Hepatocyte (in vitro differentiated cells): ENCODE measurements at regions not wholly inside any gene's neighbourhood (a gene's known extent, or its start where the extent isn't known, plus 50 kb on each side); places are given as distances from the start of the nearest gene placed in this dataset.

Experiments
- DNase-seq: peaks from one replicate; pipeline ENCODE4 v3.0.0-alpha.2; 2016; ENCODE audit warnings: low spot score
- H2AFZ ChIP-seq: fragments of 200-600 bp; sonication (generic); 2 replicates; pipeline ENCODE4 v1.6.0; 2016; ENCODE audit warnings: antibody characterized with exemption, mild to moderate bottlenecking
- H3K27ac ChIP-seq: fragments of 200-600 bp; sonication (generic); 2 replicates; pipeline ENCODE4 v1.5.1; 2016; ENCODE audit warnings: mild to moderate bottlenecking
- H3K27me3 ChIP-seq: fragments of 200-600 bp; sonication (generic); 2 replicates; pipeline ENCODE4 v1.6.1; 2016
- H3K36me3 ChIP-seq: fragments of 200-600 bp; sonication (generic); replicated peaks from 2 replicates; pipeline ENCODE4 v1.5.1; 2016; ENCODE audit warnings: low read depth; ENCODE audit not compliant: insufficient read depth
- H3K4me1 ChIP-seq: fragments of 200-600 bp; sonication (generic); 2 replicates; pipeline ENCODE4 v1.5.1; 2016; ENCODE audit warnings: mild to moderate bottlenecking, moderate library complexity; ENCODE audit not compliant: insufficient read depth
- H3K4me2 ChIP-seq: fragments of 200-600 bp; sonication (generic); 2 replicates; pipeline ENCODE4 v1.6.0; 2016
- H3K4me3 ChIP-seq: fragments of 200-600 bp; sonication (generic); 2 replicates; pipeline ENCODE4 v1.5.1; 2016; ENCODE audit warnings: mild to moderate bottlenecking
- H3K79me2 ChIP-seq: fragments of 200-600 bp; sonication (generic); 2 replicates; pipeline ENCODE4 v1.6.0; 2017; ENCODE audit warnings: mild to moderate bottlenecking
- H3K9me2 ChIP-seq: fragments of 200-600 bp; sonication (generic); replicated peaks from 2 replicates; pipeline ENCODE4 v1.6.0; 2017; ENCODE audit warnings: mild to moderate bottlenecking; ENCODE audit not compliant: insufficient read depth
- H3K9me3 ChIP-seq: fragments of 200-600 bp; sonication (generic); 2 replicates; pipeline ENCODE4 v1.5.1; 2016; ENCODE audit warnings: low read depth, mild to moderate bottlenecking
- H4K20me1 ChIP-seq: fragments of 200-600 bp; sonication (generic); 2 replicates; pipeline ENCODE4 v1.6.0; 2016; ENCODE audit warnings: mild to moderate bottlenecking; ENCODE audit not compliant: insufficient read depth, poor library complexity, severe bottlenecking
- EZH2 ChIP-seq: fragments of 200-600 bp; sonication (generic); IDR thresholded peaks from 2 replicates; pipeline ENCODE4 v1.6.1; 2016; ENCODE audit warnings: antibody characterized with exemption, mild to moderate bottlenecking, borderline replicate concordance
- EZH2phosphoT487 ChIP-seq: fragments of 200-600 bp; sonication (generic); IDR thresholded peaks from one replicate; pipeline ENCODE4 v1.6.1; 2018; ENCODE audit warnings: antibody characterized with exemption, mild to moderate bottlenecking, low read depth, moderate library complexity; ENCODE audit not compliant: unreplicated experiment, severe bottlenecking
- WGBS: methylation state at CpG from one replicate; pipeline ENCODE4 v1.1.6; 2016; ENCODE audit warnings: low lambda C conversion rate; ENCODE audit errors: missing lambda C conversion rate; 5-methylcytosine and 5-hydroxymethylcytosine counted together
- TF ChIP-seq, protein P1 (sequence below): fragments of 200-600 bp; sonication (generic); IDR thresholded peaks from 2 replicates; pipeline ENCODE4 v1.5.1; 2016; ENCODE audit warnings: antibody characterized with exemption, mild to moderate bottlenecking; ENCODE audit not compliant: poor library complexity

DNA sequence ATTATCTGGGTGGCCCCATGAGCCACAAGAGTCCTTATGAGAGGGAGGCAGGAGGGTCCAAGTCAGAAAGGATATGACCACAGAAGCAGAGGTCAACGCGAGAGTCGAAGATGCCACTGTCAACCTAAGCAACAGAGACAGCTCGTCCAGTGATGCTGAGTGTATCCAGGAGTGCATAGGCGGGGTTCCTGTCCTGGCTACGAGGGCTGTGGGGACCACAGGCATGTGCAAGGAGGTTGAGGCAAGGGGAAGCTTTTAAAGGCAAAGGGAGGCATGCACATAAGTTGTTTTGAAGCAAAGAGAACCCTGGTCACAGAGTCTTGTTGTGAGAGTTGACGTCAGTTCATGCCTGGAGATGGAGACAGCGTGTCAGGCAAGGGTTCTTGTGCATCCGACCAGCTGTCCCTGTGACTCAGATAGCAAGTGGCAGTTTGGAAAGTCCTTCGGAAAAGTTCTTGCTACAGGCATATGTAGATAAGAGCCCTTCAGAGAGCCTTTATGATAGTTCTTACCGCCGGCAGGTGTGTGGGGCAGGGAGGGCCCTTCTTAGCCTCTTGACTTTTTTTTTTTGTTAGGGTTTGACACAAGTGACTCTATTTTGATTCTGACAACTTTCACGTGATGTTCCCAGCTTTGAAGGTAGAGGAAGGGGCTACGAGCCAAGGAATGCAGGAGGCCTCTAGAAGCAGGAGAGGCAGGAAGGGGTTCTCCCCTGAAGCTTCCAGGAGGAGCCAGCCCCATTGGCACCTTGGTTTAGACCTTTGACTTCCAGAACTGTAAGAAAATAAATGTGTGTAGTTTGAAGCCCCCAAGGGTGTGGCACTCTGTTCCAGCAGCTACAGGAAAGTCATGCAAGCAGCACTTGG is 66.0 kb upstream of the FCN1 start:
- Histone ChIP-seq H4K20me1 (no peaks in the 10 kb centered on the region), H3K9me2 (no peaks in the 10 kb centered on the region), H3K4me3 (no peak overlapping the region), H3K9me3 (no peaks in the 10 kb centered on the region), H3K4me1 (no peaks in the 10 kb centered on the region), H3K79me2 (no peaks in the 10 kb centered on the region), H3K27me3 (no peaks in the 10 kb centered on the region), H3K27ac (no peak overlapping the region), H2AFZ (no peak overlapping the region), H3K36me3 (no peaks in the 10 kb centered on the region), H3K4me2 (no peak overlapping the region)
- no peak for DNase-seq
- WGBS, result 91% methylated on average over 14 of the region's 14 CpGs
- TF ChIP-seq, protein P1, sequence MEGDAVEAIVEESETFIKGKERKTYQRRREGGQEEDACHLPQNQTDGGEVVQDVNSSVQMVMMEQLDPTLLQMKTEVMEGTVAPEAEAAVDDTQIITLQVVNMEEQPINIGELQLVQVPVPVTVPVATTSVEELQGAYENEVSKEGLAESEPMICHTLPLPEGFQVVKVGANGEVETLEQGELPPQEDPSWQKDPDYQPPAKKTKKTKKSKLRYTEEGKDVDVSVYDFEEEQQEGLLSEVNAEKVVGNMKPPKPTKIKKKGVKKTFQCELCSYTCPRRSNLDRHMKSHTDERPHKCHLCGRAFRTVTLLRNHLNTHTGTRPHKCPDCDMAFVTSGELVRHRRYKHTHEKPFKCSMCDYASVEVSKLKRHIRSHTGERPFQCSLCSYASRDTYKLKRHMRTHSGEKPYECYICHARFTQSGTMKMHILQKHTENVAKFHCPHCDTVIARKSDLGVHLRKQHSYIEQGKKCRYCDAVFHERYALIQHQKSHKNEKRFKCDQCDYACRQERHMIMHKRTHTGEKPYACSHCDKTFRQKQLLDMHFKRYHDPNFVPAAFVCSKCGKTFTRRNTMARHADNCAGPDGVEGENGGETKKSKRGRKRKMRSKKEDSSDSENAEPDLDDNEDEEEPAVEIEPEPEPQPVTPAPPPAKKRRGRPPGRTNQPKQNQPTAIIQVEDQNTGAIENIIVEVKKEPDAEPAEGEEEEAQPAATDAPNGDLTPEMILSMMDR, result no peak
- TF ChIP-seq EZH2, result no peak

DNA sequence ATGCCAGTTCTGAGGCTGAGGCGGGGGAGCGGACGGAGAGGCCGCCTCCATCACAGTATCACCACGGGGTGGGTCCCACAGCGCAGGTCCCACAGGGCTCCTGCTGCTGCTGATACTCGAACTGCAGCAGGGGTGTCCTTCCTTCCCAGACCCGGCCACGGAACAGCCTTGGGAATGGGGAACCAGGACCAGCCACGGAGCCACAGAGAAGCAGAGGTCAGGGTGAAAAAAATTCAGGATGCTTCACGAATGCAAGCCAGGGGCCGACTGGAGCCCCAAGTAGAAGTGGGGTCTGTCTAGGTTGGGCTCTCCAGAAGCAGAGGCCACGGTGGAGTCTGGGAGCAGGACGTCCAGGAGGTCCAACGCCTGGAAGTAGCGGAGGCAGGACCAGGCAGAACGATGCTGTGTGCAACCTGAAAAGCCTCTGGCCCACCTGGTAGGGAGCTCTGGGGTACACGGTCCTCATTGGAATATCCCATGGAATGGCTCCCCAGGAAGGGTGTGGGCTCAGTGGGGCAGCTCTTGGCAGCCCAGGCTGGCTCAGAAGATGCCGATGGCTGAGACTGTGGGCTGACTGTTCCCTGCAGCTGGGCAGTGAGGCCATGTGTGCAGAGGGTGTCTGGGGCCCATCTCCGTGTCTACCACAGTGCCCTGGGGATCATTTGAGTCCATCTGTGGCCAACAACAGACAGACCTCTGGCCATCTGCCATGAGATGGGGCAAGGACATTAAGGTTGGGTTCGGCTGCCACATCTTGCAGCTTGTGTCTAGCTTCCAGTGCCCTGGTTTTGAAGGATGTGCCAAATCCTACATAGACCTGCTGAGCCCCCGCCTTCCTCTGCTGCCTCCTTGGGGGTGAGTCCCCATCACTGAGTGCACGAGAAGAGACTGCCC is 66.9 kb upstream of the FCN1 start:
- H2AFZ ChIP-seq, result no peak overlapping the region
- H3K9me2 ChIP-seq, result no peaks in the 10 kb centered on the region
- H3K4me2 ChIP-seq, result no peak overlapping the region
- H3K27me3 ChIP-seq, result no peaks in the 10 kb centered on the region
- no peaks in the 10 kb centered on the region for H3K4me1 ChIP-seq
- H3K4me3 ChIP-seq, result no peak overlapping the region
- no peaks in the 10 kb centered on the region for H4K20me1 ChIP-seq
- no peaks in the 10 kb centered on the region for H3K79me2 ChIP-seq
- TF ChIP-seq, protein P1, result no peak
- no peak for TF ChIP-seq EZH2
- no peak for TF ChIP-seq EZH2phosphoT487
- H3K36me3 ChIP-seq, result no peaks in the 10 kb centered on the region
- no peak for DNase-seq
- H3K9me3 ChIP-seq, result no peaks in the 10 kb centered on the region
- no peak overlapping the region for H3K27ac ChIP-seq
- whole genome bisulfite sequencing, result 91% methylated on average over 23 of the region's 23 CpGs

DNA sequence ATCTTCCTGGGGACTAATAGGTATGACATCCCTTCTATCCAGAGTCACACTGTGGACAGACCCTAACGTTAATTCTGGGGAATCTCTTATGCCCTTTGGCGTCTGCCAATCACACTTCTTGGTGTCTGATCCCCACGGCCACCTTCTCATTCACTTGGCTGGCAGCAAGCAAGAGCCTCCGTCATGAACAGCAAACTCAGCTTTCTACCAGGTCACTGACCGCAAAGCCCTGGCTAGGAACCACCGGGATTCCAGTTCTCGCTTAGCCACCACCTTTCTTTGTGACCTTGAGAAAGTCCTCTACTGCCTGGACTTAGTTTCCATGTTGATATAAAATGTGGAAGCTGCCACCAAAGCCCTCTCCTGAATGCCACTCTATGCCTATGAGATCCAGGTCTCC is 67.7 kb upstream of the FCN1 start:
- H4K20me1 ChIP-seq, result no peaks in the 10 kb centered on the region
- no peak overlapping the region for H3K27ac ChIP-seq
- H3K9me2 ChIP-seq, result no peaks in the 10 kb centered on the region
- no peaks in the 10 kb centered on the region for H3K4me1 ChIP-seq
- no peaks in the 10 kb centered on the region for H3K27me3 ChIP-seq
- WGBS, result 89% methylated on average over 7 of the region's 7 CpGs
- no peak overlapping the region for H2AFZ ChIP-seq
- no peaks in the 10 kb centered on the region for H3K36me3 ChIP-seq
- no peak for DNase-seq
- no peak overlapping the region for H3K4me3 ChIP-seq
- no peaks in the 10 kb centered on the region for H3K79me2 ChIP-seq
- no peaks in the 10 kb centered on the region for H3K9me3 ChIP-seq
- H3K4me2 ChIP-seq, result no peak overlapping the region
- TF ChIP-seq EZH2 (no peak), EZH2phosphoT487 (no peak)
- TF ChIP-seq, protein P1, result no peak
